HepG2 (cell line): ENCODE measurements at regions not wholly inside any gene's neighbourhood (a gene's known extent, or its start where the extent isn't known, plus 50 kb on each side); places are given as distances from the start of the nearest gene placed in this dataset.

Experiments
- HNRNPLL ChIP-seq: fragments of 200-400 bp; formaldehyde crosslinking; IDR thresholded peaks from 2 replicates; pipeline ENCODE4 v1.6.1; 2017; ENCODE audit warnings: mild to moderate bottlenecking, low read depth, low read length; ENCODE audit not compliant: poor library complexity, severe bottlenecking
- KDM2A ChIP-seq: sonication (generic); formaldehyde crosslinking; IDR thresholded peaks from 2 replicates; pipeline ENCODE4 v1.4.0; 2020; ENCODE audit warnings: low read depth, missing genetic modification reagents, borderline replicate concordance
- MAZ ChIP-seq, 2 experiments: sonication (generic) in 1 of 2; formaldehyde crosslinking in 1 of 2; IDR thresholded peaks; 2 replicates each; pipeline versions ENCODE4 v1.5.0 to v1.6.1; 2012 to 2020; ENCODE audit warnings: low read depth in 2 of 2, mild to moderate bottlenecking in 2 of 2, borderline replicate concordance in 1 of 2, improper control_type of control experiment in 1 of 2, low read length in 1 of 2, missing genetic modification reagents in 1 of 2, moderate library complexity in 1 of 2
- MXD4 ChIP-seq: IDR thresholded peaks from 2 replicates; pipeline ENCODE4 v1.6.1; 2016; ENCODE audit warnings: mild to moderate bottlenecking, missing biosample characterization, missing genetic modification reagents
- MXI1 ChIP-seq: IDR thresholded peaks from 3 replicates; pipeline ENCODE4 v1.6.1; 2012; ENCODE audit warnings: low read depth, low read length, inconsistent platforms, borderline replicate concordance
- MYC ChIP-seq: sonication (generic); formaldehyde crosslinking; IDR thresholded peaks from 2 replicates; pipeline ENCODE4 v1.9.0; 2021; ENCODE audit warnings: missing genetic modification reagents, borderline replicate concordance
- NFKB2 ChIP-seq: sonication (generic); formaldehyde crosslinking; IDR thresholded peaks from 2 replicates; pipeline ENCODE4 v1.4.0; 2020; ENCODE audit warnings: missing genetic modification reagents, borderline replicate concordance
- NONO ChIP-seq, 2 experiments: fragments of 450-650 bp in 1 of 2; sonication (generic) in 1 of 2; formaldehyde crosslinking in 1 of 2; IDR thresholded peaks in 1 of 2; conservative IDR thresholded peaks in 1 of 2; 2 replicates each; pipeline versions ENCODE4 v1.6.1 to v1.8.0; 2017 to 2022; ENCODE audit warnings: mild to moderate bottlenecking in 1 of 2, missing genetic modification reagents in 1 of 2, moderate library complexity in 1 of 2
- PHF21A ChIP-seq: sonication (generic); formaldehyde crosslinking; IDR thresholded peaks from 2 replicates; pipeline ENCODE4 v1.5.0; 2020; ENCODE audit warnings: mild to moderate bottlenecking, missing genetic modification reagents
- SALL2 ChIP-seq: sonication (generic); formaldehyde crosslinking; IDR thresholded peaks from 2 replicates; pipeline ENCODE4 v1.8.1; 2023; ENCODE audit warnings: mild to moderate bottlenecking, missing genetic modification reagents, inconsistent platforms
- SATB2 ChIP-seq: sonication (generic); formaldehyde crosslinking; IDR thresholded peaks from 2 replicates; pipeline ENCODE4 v1.5.0; 2020; ENCODE audit warnings: missing genetic modification reagents
- TMF1 ChIP-seq: sonication (generic); formaldehyde crosslinking; IDR thresholded peaks from 2 replicates; pipeline ENCODE4 v1.8.1; 2022; ENCODE audit warnings: low read depth, missing genetic modification reagents
- XRCC5 ChIP-seq: fragments of 200-400 bp; formaldehyde crosslinking; optimal IDR thresholded peaks from 2 replicates; pipeline ENCODE3; 2017; ENCODE audit warnings: mild to moderate bottlenecking, low read length
- ZNF451 ChIP-seq: sonication (generic); formaldehyde crosslinking; IDR thresholded peaks from 2 replicates; pipeline ENCODE4 v1.5.0; 2020; ENCODE audit warnings: mild to moderate bottlenecking, missing genetic modification reagents
- ZNF563 ChIP-seq: sonication (generic); formaldehyde crosslinking; IDR thresholded peaks from 2 replicates; pipeline ENCODE4 v1.8.0; 2022; ENCODE audit warnings: mild to moderate bottlenecking, moderate library complexity, missing genetic modification reagents
- TF ChIP-seq, protein P1 (sequence below): sonication (generic); formaldehyde crosslinking; IDR thresholded peaks from 2 replicates; pipeline ENCODE4 v1.9.0; 2022; ENCODE audit warnings: missing genetic modification reagents, mild to moderate bottlenecking, borderline replicate concordance
- TF ChIP-seq, protein P2 (sequence below): IDR thresholded peaks from 2 replicates; pipeline ENCODE4 v1.6.1; 2016; ENCODE audit warnings: low read depth, borderline replicate concordance
- TF ChIP-seq, protein P3 (sequence below): sonication (generic); formaldehyde crosslinking; IDR thresholded peaks from 2 replicates; pipeline ENCODE4 v1.5.0; 2020; ENCODE audit warnings: mild to moderate bottlenecking, missing genetic modification reagents
- TF ChIP-seq, protein P4 (sequence below): sonication (generic); formaldehyde crosslinking; IDR thresholded peaks from 2 replicates; pipeline ENCODE4 v1.4.0; 2020; ENCODE audit warnings: mild to moderate bottlenecking, low read depth, missing genetic modification reagents

DNA sequence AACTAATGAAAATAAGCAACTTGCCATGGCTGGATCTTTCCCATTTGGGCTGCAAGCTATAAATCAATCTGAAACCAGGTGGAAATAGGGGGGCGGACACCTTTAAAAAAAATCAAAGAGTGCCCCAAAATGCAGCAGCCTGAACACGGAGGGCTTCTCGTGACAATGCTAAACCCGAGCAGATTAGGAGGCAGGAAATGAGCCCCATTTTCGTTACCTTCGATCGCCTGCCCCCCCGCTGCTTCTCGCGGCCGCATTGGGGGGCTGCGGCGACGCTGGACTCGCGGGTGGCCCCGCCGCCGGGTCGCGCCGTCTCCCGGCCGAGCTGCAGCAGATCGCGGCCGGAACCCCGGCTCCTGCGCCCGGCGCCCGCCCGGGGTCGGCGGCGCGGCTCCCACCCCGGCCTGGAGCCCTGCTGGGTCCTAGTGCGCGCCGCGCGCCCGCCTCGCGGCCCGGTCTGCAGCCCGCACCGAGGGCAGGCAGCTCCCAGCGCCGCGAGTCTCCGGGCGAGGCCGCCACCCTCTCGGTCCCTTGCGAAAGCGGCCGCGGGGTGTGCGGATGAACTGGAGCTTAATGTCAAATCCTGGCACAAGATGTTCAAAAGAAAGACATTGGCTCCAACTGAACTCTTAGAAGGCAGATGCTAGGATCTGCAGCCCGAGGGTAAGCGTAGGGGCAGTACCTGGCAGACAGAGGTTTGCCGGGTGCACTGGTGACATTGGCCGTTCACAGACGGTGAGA is 201.9 kb upstream of the FOXN3 start (continued):
- peak; percentile 75; the same call in 1 of the 2 replicates for TF ChIP-seq TMF1 (CRISPR knock-in tag)
- peak; percentile 49; the same call in 1 of the 2 replicates for TF ChIP-seq NFKB2 (CRISPR knock-in tag)
- TF ChIP-seq, protein P1, sequence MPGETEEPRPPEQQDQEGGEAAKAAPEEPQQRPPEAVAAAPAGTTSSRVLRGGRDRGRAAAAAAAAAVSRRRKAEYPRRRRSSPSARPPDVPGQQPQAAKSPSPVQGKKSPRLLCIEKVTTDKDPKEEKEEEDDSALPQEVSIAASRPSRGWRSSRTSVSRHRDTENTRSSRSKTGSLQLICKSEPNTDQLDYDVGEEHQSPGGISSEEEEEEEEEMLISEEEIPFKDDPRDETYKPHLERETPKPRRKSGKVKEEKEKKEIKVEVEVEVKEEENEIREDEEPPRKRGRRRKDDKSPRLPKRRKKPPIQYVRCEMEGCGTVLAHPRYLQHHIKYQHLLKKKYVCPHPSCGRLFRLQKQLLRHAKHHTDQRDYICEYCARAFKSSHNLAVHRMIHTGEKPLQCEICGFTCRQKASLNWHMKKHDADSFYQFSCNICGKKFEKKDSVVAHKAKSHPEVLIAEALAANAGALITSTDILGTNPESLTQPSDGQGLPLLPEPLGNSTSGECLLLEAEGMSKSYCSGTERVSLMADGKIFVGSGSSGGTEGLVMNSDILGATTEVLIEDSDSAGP: peak; percentile 68; the same call in 1 of the 2 replicates
- no peak for TF ChIP-seq NONO (IDR thresholded peaks at IDR 0.05)
- TF ChIP-seq NONO (CRISPR knock-in tag; conservative IDR thresholded peaks at IDR 0.05): 0 out of 2 replicates have a peak, but pooled peaks have one; percentile 31
- no peak for TF ChIP-seq SATB2 (CRISPR knock-in tag)
- TF ChIP-seq HNRNPLL: peak; percentile 47
- TF ChIP-seq MXD4 (CRISPR knock-in tag): no peak
- 0 out of 2 replicates have a peak, but pooled peaks have one; percentile 31 for TF ChIP-seq SALL2 (CRISPR knock-in tag)
- TF ChIP-seq ZNF563 (CRISPR knock-in tag): peak; percentile 69
- peak; percentile 69 for TF ChIP-seq MYC (CRISPR knock-in tag)
- TF ChIP-seq ZNF451 (CRISPR knock-in tag): 0 out of 2 replicates have a peak, but pooled peaks have one; percentile 47
- TF ChIP-seq, protein P2, sequence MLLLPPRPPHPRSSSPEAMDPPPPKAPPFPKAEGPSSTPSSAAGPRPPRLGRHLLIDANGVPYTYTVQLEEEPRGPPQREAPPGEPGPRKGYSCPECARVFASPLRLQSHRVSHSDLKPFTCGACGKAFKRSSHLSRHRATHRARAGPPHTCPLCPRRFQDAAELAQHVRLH (CRISPR knock-in tag): peak; percentile 39; the same call in 1 of the 2 replicates
- peak; percentile 40; the same call in 1 of the 3 replicates for TF ChIP-seq MXI1
- peak; percentile 68 for TF ChIP-seq XRCC5
- peak; percentile 59; the same call in 1 of the 2 replicates for TF ChIP-seq KDM2A
- TF ChIP-seq, protein P3, sequence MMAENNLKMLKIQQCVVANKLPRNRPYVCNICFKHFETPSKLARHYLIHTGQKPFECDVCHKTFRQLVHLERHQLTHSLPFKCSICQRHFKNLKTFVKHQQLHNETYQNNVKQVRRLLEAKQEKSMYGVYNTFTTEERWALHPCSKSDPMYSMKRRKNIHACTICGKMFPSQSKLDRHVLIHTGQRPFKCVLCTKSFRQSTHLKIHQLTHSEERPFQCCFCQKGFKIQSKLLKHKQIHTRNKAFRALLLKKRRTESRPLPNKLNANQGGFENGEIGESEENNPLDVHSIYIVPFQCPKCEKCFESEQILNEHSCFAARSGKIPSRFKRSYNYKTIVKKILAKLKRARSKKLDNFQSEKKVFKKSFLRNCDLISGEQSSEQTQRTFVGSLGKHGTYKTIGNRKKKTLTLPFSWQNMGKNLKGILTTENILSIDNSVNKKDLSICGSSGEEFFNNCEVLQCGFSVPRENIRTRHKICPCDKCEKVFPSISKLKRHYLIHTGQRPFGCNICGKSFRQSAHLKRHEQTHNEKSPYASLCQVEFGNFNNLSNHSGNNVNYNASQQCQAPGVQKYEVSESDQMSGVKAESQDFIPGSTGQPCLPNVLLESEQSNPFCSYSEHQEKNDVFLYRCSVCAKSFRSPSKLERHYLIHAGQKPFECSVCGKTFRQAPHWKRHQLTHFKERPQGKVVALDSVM: peak; percentile 28; the same call in 1 of the 2 replicates
- TF ChIP-seq MAZ (IDR thresholded peaks at IDR 0.05; ENCODE audit: borderline replicate concordance, low read depth, low read length): no peak
- TF ChIP-seq MAZ (CRISPR knock-in tag; IDR thresholded peaks at IDR 0.05; ENCODE audit: low read depth): peak; percentile 76; the same call in 1 of the 2 replicates
- TF ChIP-seq, protein P4, sequence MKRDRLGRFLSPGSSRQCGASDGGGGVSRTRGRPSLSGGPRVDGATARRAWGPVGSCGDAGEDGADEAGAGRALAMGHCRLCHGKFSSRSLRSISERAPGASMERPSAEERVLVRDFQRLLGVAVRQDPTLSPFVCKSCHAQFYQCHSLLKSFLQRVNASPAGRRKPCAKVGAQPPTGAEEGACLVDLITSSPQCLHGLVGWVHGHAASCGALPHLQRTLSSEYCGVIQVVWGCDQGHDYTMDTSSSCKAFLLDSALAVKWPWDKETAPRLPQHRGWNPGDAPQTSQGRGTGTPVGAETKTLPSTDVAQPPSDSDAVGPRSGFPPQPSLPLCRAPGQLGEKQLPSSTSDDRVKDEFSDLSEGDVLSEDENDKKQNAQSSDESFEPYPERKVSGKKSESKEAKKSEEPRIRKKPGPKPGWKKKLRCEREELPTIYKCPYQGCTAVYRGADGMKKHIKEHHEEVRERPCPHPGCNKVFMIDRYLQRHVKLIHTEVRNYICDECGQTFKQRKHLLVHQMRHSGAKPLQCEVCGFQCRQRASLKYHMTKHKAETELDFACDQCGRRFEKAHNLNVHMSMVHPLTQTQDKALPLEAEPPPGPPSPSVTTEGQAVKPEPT: peak; percentile 30; the same call in 1 of the 2 replicates
- peak; percentile 39; the same call in 1 of the 2 replicates for TF ChIP-seq PHF21A
